Brain pericyte (primary cell): ENCODE measurements at regions not wholly inside any gene's neighbourhood (a gene's known extent, or its start where the extent isn't known, plus 50 kb on each side); places are given as distances from the start of the nearest gene placed in this dataset.

Source experiments
- DNase-seq: peaks from one replicate; pipeline ENCODE4 v3.0.0-alpha.2; 2012; ENCODE audit warnings: low read depth, low spot score

DNA sequence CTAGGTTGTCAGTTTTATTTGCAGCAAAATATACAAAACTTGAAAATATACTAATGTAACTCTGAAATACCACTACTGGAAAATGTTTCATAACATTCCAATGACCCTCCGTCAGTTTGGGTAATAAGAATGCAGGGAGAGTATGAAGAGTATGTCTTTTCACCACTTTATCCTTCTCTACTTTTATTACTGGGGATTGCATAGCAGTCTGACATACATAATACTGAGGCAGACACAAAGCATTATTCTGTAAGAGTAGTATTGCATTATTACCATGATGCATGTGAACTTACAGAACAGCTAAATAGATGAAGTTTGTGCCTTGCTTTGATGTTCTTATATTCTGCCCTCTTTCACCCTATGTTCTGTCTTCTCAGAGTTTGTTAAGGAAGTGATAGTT, 151.8 kb upstream of the TPK1 start:
- no peak for DNase-seq

DNA sequence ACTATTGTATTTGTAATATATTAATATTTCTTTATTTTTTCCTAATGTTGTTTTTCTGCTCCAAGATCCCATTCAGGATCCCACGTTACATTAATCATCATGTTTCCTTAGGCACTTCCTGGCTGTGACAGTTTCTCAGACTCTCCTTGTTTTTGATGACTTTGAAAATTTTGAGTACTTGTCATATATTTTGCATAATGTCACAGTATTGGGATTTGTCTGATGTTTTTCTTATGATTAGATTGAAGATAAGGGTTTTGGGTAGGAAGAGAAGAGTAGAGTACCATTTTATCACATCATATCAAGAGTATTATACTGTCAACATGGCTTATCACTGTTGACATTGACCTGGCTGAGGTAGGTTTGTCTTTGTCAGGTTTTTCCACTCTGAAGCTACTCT, 146.3 kb upstream of the TPK1 start:
- no peak for DNase-seq

- no peak for DNase-seq
These were observed 140.0 kb upstream of the TPK1 start for GRCh38 chr7:144975882-144976281.

DNA sequence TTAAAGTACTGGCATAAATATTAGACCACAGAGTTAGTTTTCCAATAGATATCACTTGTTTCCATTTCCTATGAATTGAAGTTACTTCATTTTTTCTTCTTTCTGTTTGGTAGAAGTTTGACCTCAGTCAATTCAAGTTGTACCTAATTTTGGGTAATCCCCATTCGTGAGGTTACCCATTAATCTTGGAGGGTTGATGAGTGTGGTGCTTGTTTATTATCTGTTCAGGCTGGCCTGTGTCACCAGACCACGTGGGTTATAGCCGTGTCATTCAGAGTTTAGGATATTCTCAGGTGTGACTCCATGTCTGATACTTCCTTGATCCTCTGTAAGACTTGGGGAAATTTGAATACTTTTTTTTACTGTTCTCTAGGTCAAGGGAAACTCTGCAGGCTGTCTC, 133.9 kb upstream of the TPK1 start:
- DNase-seq = no peak

DNA sequence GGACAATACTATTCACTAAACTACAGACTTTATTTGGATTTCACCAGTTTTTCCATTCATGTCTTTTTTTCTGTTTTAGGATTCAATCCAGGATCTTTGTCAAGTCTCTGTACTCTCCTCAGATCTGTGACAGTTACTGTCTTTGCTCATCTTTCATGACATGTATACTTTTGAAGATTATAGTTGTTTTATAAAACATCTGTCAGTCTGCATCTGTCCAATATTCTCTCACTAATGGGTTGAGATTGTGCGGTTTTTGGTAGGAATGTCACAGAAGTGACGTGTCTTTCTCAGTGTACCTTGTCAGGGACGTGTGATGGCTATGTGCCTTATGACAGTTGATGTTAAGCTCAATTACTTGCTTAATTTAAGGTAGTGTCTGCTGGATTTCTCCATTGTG, 124.9 kb upstream of the TPK1 start:
- no peak for DNase-seq

DNA sequence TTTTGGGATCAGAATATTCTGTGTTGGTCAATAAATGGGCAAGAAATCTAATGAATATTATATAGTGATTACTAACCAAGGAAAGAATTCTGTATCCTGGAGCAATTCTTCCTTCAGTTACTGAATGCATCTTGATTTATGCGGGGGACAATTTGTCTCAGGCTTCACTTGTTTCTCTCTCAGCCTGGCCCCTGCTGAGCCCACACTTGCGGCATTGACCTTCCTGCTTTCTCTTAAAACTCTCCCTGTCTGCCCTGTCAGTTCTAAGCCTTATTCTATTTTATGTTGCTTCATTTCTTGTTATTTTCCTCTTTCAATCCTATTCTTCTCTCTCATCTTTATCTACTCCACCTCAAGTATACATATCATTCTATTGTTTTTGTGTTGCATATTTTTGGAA, 122.1 kb upstream of the TPK1 start:
- no peak for DNase-seq

DNA sequence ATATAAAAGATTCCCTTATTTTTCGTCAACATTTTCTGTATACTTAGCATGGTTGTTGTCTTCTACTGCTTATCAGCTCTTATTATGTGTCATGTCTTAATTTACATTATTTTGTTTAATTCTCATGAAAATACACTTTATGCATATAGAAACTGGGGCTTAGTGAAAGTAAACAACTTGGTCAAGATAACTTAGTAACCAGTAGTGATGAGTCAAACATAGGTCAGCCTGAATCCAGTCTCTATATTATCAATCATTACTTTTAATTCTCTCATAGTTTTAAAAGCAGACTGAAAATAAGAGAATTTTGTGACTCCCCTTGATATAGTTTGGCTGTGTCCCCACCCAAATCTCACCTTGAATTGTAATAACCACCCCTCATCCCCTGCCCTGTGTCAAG, 119.6 kb upstream of the TPK1 start:
- no peak for DNase-seq

DNA sequence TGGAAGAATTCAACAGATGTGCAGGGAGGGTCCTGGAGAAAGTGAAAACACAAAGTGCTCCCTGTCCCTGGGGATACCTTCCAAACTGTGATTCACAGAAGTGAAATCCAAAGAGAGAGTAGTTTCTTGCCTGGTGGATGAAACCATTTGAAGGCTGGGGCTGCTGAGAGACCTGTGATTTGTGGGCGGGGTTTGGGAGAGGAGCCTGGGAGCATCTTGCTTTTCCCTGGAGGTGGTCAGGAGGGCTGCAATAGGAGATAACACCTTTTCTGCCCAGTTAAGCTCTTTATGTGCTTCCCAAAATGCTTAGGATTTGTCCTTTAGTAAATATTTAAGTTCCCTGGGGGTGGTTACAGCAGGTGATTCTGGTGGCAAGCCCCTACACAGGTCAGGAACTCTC, 105.3 kb upstream of the TPK1 start:
- DNase-seq = no peak

DNA sequence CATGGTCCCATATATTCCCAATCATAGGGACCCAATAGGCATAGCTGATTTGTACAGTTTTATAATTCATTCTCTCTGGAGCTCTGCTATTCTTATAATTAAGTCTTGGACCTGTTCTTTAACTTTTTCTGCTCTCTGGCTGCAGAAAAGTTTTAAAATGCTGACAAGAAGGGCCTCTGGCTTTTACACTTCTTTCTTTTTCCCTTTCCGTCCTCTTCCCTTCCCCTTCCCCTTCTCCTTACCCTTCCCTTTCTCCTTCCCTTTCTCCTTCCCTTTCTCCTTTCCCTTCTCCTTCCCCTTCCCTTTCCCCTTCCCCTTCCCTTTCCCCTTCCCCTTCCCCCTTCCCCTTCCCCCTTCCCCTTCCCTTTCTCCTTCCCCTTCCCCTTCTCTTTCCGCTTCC, 101.3 kb upstream of the TPK1 start:
- DNase-seq = no peak

- no peak for DNase-seq
These were observed 100.5 kb upstream of the TPK1 start for GRCh38 chr7:144936314-144936713.

- DNase-seq = no peak
These were observed 74.6 kb upstream of the TPK1 start for GRCh38 chr7:144910411-144910810.

GRCh38 chr7:144908943-144909556, 73.2 kb upstream of the TPK1 start:
- no peak for DNase-seq

DNA sequence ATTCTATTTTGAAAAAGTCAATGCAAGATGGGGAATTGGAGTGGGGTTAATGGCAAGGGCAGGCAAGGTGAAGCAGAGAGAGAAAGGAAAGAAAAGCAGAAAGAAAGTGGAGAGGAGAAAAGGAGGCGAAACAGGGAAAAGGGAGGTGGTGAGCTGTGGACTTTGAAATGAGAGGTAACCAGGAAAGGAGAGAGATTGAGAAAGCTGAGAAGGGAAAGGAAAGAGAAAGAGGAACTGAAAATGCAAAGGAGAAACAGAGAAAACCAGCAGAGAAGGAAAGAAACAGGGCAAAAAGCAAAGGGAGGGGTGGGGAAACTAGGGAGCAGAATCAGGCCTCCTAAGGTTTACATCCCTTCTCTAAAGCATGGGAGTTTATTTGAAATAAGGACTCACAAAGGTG, 72.5 kb upstream of the TPK1 start:
- DNase-seq = no peak

GRCh38 chr7:144907577-144907976, 71.7 kb upstream of the TPK1 start:
- DNase-seq = no peak

DNA sequence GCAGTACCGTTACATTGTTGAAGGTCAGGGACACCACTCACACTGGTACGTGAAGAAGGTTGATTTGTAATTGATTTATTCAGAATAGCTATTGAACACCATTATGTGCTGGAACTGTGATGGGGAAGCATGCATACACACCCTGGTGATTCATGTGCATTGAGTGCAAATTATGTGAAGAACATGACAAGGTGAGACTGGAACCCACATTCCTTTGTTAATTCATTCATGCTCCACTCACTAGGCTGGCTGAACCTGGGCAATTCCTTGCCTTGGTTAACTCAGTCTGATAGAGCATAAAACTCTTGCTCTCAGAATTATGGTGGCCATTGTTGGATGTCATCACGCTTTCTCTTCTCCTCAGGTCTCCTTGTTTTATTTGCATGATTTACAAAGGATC, 67.3 kb upstream of the TPK1 start:
- no peak for DNase-seq

- no peak for DNase-seq
These were observed 56.9 kb upstream of the TPK1 start for GRCh38 chr7:144892761-144893160.
